ENCODE measurements at regions not wholly inside any gene's neighbourhood (a gene's known extent, or its start where the extent isn't known, plus 50 kb on each side); places are given as distances from the start of the nearest gene placed in this dataset.

- TF ChIP-seq, protein P1, sequence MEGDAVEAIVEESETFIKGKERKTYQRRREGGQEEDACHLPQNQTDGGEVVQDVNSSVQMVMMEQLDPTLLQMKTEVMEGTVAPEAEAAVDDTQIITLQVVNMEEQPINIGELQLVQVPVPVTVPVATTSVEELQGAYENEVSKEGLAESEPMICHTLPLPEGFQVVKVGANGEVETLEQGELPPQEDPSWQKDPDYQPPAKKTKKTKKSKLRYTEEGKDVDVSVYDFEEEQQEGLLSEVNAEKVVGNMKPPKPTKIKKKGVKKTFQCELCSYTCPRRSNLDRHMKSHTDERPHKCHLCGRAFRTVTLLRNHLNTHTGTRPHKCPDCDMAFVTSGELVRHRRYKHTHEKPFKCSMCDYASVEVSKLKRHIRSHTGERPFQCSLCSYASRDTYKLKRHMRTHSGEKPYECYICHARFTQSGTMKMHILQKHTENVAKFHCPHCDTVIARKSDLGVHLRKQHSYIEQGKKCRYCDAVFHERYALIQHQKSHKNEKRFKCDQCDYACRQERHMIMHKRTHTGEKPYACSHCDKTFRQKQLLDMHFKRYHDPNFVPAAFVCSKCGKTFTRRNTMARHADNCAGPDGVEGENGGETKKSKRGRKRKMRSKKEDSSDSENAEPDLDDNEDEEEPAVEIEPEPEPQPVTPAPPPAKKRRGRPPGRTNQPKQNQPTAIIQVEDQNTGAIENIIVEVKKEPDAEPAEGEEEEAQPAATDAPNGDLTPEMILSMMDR (IDR thresholded peaks at IDR 0.05; ENCODE audit: low read depth, low read length), result no peak
- no peak for TF ChIP-seq EZH2phosphoT487 (IDR thresholded peaks at IDR 0.05; ENCODE audit: low read depth)
Observed at GRCh38 chr20:57909763-57910331, 200.0 kb upstream of the PMEPA1 start.
